SIG-M5 treated with dmso at 0.1 percent for 504 hours (cell line): ENCODE measurements at regions not wholly inside any gene's neighbourhood (a gene's known extent, or its start where the extent isn't known, plus 50 kb on each side); places are given as distances from the start of the nearest gene placed in this dataset.

Experiments
- DNase-seq: peaks from one replicate; lab custom pipeline; 2025; ENCODE audit not compliant: unreplicated experiment; lab: John Stamatoyannopoulos, UW

GRCh38 chr3:106339551-106339950 is 470.7 kb upstream of the CBLB start:
- DNase-seq: no peak

- DNase-seq: no peak
Measured at GRCh38 chr3:106341087-106341486, 472.3 kb upstream of the CBLB start.

- DNase-seq: no peak
Measured at GRCh38 chr3:106341586-106342162, 472.9 kb upstream of the CBLB start.

GRCh38 chr3:106342386-106342785 is 473.6 kb upstream of the CBLB start:
- DNase-seq: no peak

GRCh38 chr3:106343811-106344210 is 475.0 kb upstream of the CBLB start:
- DNase-seq: no peak

GRCh38 chr3:106345353-106346027 is 476.7 kb upstream of the CBLB start:
- peak; percentile 27 for DNase-seq

DNA sequence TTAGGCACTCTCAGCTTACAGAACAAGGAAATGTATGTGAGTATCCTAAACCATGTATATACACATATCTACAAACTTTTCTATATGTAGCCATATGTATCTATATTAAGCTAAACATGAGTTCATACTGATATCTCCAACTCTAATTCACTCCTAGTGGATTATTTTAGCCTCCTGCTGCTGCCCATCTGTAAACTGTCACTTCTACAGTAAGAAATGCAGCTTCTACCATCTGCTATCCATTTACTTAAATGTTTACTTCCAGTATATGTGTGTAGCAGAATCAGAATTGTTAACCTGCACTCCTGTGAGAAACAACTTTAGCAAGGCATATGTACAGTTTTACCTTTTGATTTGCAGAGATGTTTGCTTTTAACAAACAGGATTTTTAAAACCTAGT is 478.5 kb upstream of the CBLB start:
- no peak for DNase-seq

DNA sequence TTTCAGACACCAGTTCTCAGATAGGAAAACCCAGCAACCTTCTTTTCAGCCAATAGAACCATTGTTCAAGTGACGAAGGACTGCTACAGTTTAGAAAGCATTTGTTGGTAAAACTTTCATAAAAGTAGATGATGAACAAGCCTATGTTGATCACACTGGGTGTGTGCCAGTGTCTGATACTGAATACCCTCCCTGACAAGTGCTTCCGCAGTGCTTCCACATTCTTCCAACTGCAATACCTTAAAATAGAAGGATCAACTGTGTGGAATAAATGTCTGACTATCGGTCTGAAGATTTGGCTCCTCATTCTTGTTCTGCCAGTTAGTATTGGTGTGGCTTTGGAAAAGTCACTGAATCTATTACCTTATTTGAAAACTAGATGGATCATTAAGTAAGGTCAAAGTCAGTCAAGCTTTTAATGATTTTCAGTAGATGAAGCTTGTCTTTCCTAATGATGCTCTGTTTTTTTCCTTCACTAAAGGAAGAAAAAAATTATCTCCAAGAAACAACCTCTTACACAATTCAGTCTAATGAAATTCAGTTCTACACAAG is 479.4 kb upstream of the CBLB start:
- DNase-seq: no peak

- no peak for DNase-seq
Measured at GRCh38 chr3:106349191-106349881, 480.5 kb upstream of the CBLB start.

DNA sequence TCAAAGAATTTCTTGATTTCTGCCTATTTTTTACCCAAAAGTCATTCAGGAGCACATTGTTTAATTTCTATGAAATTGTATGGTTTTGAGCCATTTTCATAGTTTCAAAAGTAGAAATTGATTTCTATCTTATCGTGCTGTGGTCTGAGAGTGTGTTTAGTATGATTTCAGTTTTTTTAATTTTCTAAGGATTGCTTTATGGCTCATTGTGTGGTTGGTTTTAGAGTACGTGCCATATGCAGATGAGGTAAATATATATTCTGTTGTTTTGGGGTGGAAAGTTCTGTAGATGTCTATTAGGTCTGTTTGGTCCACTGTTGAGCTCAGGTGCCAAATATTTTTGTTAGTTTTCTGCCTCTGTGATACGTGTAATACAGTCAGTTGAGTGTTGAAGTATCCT is 487.1 kb upstream of the CBLB start:
- DNase-seq: no peak

GRCh38 chr3:106359692-106360091 is 490.9 kb upstream of the CBLB start:
- no peak for DNase-seq

DNA sequence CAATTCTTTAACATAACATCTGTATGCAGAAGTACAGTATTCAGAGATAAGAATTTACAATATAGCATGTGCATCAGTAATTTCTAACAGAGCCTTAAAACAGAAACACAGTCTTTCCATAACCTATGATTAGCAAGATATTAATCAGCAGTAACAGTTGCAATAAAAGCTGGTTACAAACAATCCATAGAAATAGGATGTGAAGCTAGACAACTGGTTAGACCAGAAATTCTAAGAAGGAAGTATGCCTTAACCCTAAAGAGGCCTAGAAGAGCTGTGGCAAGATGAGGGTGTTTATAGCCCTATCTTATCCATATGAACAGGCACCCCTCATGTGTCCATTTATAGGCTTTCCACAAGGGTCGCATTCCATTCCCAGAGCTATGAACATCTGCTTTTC is 492.1 kb upstream of the CBLB start:
- peak; percentile 12 for DNase-seq

- no peak for DNase-seq
Measured at GRCh38 chr3:106364477-106364876, 495.7 kb upstream of the CBLB start.

GRCh38 chr3:106365061-106365691 is 496.4 kb upstream of the CBLB start:
- no peak for DNase-seq

- no peak for DNase-seq
Measured at GRCh38 chr3:106366352-106366751, 497.5 kb upstream of the CBLB start.

DNA sequence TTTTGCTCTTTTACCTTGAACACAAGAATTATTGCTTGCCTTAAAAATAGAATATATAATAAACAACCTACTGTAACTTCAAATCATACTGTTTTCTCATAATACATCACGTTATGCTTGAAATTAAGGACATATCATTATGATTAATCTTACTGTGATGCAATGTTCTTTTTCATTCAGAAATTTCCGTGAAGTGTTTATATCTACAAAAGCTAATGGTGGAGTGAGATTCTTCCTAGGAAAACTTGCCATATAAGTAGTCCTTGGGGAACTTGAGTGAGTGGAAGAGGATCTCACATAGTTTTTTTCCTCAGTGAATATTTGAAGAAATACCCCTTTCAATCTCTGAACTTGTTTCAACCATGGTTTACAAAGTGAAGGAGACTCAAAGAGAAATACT is 498.7 kb upstream of the CBLB start:
- no peak for DNase-seq

DNA sequence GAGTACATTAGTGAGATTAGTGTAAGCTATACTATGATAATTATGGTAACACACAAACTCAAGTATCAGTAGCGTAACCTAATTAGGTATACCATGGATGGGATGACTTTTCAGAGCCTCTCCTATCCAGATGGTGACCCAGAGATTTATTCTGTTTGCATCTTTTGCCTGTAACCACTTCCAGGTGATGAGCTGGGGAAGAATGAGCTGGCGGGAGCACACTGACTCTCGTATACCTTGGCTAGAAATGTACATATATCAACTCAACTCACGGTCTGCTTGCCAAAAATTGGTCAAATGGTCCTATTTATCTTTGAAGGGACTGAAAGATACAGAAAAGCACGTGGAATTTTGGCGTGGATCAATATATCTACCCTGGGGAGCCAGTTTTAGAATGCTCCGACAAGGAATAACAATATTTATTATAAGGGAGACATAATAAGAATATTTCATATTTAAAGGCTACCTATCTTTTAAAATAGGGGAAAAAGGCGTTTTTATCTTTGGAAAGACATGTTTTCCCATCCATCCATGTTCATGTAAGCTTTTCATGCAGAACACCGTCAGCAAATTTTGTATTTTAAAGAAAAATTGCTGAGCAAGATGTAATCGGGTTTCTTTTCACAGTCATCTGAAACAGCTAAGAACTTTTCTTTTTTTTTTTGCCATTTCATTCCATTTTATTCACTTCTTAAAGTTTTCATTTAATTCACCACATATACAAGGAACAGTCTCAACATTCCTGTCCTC is 502.6 kb upstream of the CBLB start:
- no peak for DNase-seq

- no peak for DNase-seq
Measured at GRCh38 chr3:106371971-106372805, 503.4 kb upstream of the CBLB start.

DNA sequence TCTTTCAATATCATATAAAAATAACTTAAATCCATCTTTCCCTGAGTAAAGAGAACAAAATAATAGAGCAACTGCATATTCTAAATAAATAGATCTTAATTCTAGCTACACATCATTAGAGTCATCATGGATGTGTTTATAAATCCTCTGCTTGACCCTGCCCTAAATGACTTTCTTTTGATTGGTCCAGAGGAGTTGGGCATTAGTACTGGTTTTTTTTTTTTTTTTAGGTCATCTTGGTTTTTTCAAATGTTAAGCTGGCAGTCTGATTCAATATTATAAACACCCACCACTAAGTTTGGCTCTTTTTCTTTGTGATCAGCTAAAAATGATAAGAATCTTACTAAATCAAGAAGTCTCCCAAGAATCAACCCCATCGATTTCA is 504.0 kb upstream of the CBLB start:
- DNase-seq: no peak

GRCh38 chr3:106376016-106376570 is 507.3 kb upstream of the CBLB start:
- DNase-seq: no peak
